Endothelial cell of umbilical vein (primary cell): ENCODE measurements at regions not wholly inside any gene's neighbourhood (a gene's known extent, or its start where the extent isn't known, plus 50 kb on each side); places are given as distances from the start of the nearest gene placed in this dataset.

Source experiments
- BruUV-seq: library from RNA; stranded (reverse); fragments of 400-500 nt; replicated peaks from 2 replicates; lab custom pipeline; 2021; lab: Mats Ljungman, UMichigan
- CTCF ChIA-PET: fragments of 300-600, 350-600 bp; sonication (Branson Sonifier 250); formaldehyde crosslinking; loops from one replicate; lab custom pipeline; 2021; ENCODE audit warnings: antibody characterized with exemption, inconsistent platforms; lab: Charles Lee
- POLR2A ChIA-PET: fragments of 300-600, 350-600 bp; sonication (Branson Sonifier 250); formaldehyde crosslinking; loops from one replicate; lab custom pipeline; 2021; ENCODE audit warnings: antibody characterized with exemption, inconsistent platforms; lab: Charles Lee
- DNase-seq: peaks from one replicate; pipeline ENCODE4 v3.0.0-alpha.2; 2011; ENCODE audit warnings: low read depth, low spot score
- FAIRE-seq: peaks from 2 replicates; lab custom pipeline; 2011; peaks lifted over from hg19 to GRCh38; lab: Jason Lieb, UNC
- H2AFZ ChIP-seq: 2 replicates; pipeline ENCODE4 v1.6.0; 2012; ENCODE audit warnings: low read depth, low read length, control low read depth, inconsistent platforms
- H3K27ac ChIP-seq: 2 replicates; pipeline ENCODE4 v1.5.1; 2011; ENCODE audit warnings: low read depth, mild to moderate bottlenecking, control low read depth, low read length, moderate library complexity; ENCODE audit not compliant: insufficient read depth
- H3K27me3 ChIP-seq, 2 experiments: 2 replicates each; pipeline versions ENCODE4 v1.6.0 to v1.6.1; 2011; ENCODE audit warnings: low read length in 2 of 2, mixed read lengths in 1 of 2; ENCODE audit not compliant: control insufficient read depth in 2 of 2, insufficient read depth in 2 of 2
- H3K36me3 ChIP-seq, 2 experiments: 2 replicates in 1 of 2; 3 replicates in 1 of 2; pipeline ENCODE4 v1.5.1; 2011; ENCODE audit warnings: low read length in 2 of 2, mild to moderate bottlenecking in 1 of 2, moderate library complexity in 1 of 2; ENCODE audit not compliant: control insufficient read depth in 2 of 2, insufficient read depth in 2 of 2; ENCODE audit errors: extremely low read depth in 1 of 2
- H3K4me1 ChIP-seq: 3 replicates; pipeline ENCODE4 v1.5.1; 2011; ENCODE audit warnings: mild to moderate bottlenecking, low read length; ENCODE audit not compliant: control insufficient read depth, insufficient read depth; ENCODE audit errors: extremely low read depth
- H3K4me2 ChIP-seq: 2 replicates; pipeline ENCODE4 v1.6.1; 2011; ENCODE audit warnings: low read length, control low read depth, mixed read lengths; ENCODE audit not compliant: insufficient read depth
- H3K4me3 ChIP-seq, 3 experiments: fragments of 200-600 bp in 1 of 3; sonication (generic), shearing (Covaris generic) in 1 of 3; replicated peaks in 1 of 3; 2 replicates each; pipeline ENCODE4 v1.5.1; 2011 to 2016; ENCODE audit warnings: control low read depth in 3 of 3, low read length in 3 of 3, mild to moderate bottlenecking in 2 of 3, inconsistent platforms in 1 of 3, low read depth in 1 of 3, moderate library complexity in 1 of 3; ENCODE audit not compliant: insufficient read depth in 1 of 3
- H3K79me2 ChIP-seq: 2 replicates; pipeline ENCODE4 v1.6.0; 2012; ENCODE audit warnings: low read length, inconsistent platforms; ENCODE audit not compliant: control insufficient read depth, insufficient read depth
- H3K9ac ChIP-seq: replicated peaks from 2 replicates; pipeline ENCODE3; 2011; ENCODE audit warnings: low read length, control low read depth; ENCODE audit not compliant: insufficient read depth; ENCODE audit errors: extremely low read depth
- H3K9me1 ChIP-seq: replicated peaks from 3 replicates; pipeline ENCODE4 v1.6.0; 2011; ENCODE audit warnings: mild to moderate bottlenecking, low read length; ENCODE audit not compliant: control insufficient read depth, insufficient read depth; ENCODE audit errors: extremely low read depth
- H3K9me3 ChIP-seq: replicated peaks from 2 replicates; pipeline ENCODE4 v1.5.1; 2012; ENCODE audit warnings: low read length, inconsistent platforms; ENCODE audit not compliant: control insufficient read depth, insufficient read depth
- H4K20me1 ChIP-seq: replicated peaks from 2 replicates; pipeline ENCODE3; 2011; ENCODE audit warnings: mild to moderate bottlenecking, low read length; ENCODE audit not compliant: control insufficient read depth, insufficient read depth; ENCODE audit errors: extremely low read depth
- EZH2 ChIP-seq: IDR thresholded peaks from 2 replicates; pipeline ENCODE4 v1.6.1; 2012; ENCODE audit warnings: borderline replicate concordance, low read depth, mild to moderate bottlenecking, moderate library complexity, low read length, inconsistent platforms; ENCODE audit not compliant: severe bottlenecking
- FOS ChIP-seq: IDR thresholded peaks from 2 replicates; pipeline ENCODE4 v1.6.1; 2011; ENCODE audit warnings: mild to moderate bottlenecking, low read length, moderate library complexity, borderline replicate concordance; ENCODE audit not compliant: insufficient read depth
- GATA2 ChIP-seq: IDR thresholded peaks from 2 replicates; pipeline ENCODE4 v1.7.0; 2011; ENCODE audit warnings: low read depth, mild to moderate bottlenecking, moderate library complexity, mixed read lengths, low read length; ENCODE audit not compliant: insufficient read length, insufficient read depth
- JUN ChIP-seq: IDR thresholded peaks from 2 replicates; pipeline ENCODE4 v1.6.1; 2011; ENCODE audit warnings: borderline replicate concordance, low read depth; ENCODE audit not compliant: insufficient read length, insufficient read depth
- MYC ChIP-seq: IDR thresholded peaks from one replicate; pipeline ENCODE4 v1.6.1; 2011; ENCODE audit warnings: mild to moderate bottlenecking, low read depth, low read length
- POLR2A ChIP-seq: IDR thresholded peaks from 2 replicates; pipeline ENCODE4 v1.6.1; 2012; ENCODE audit warnings: low read depth, mild to moderate bottlenecking, control low read depth, low read length
- POLR2AphosphoS5 ChIP-seq: IDR thresholded peaks from 2 replicates; pipeline ENCODE4 v1.6.1; 2012; ENCODE audit warnings: low read depth, mild to moderate bottlenecking, control low read depth, low read length, moderate library complexity; ENCODE audit not compliant: insufficient read depth
- dilution Hi-C: fragments of 300-500 bp; cut with MboI; formaldehyde crosslinking; loops from one replicate; pipeline ENCODE4 v1.15.0; 2019; ENCODE audit warnings: low sequenced_read_pairs; ENCODE audit not compliant: extremely low pct_ligation_motif_present
- intact Hi-C: fragments of 100-400 bp; cut with micrococcal nuclease; formaldehyde crosslinking; loops from one replicate; pipeline ENCODE4 v1.10.0; 2022
- TF ChIP-seq, protein P1 (sequence below): IDR thresholded peaks from 2 replicates; pipeline ENCODE4 v1.6.1; 2011; ENCODE audit not compliant: insufficient read depth, insufficient read length
- TF ChIP-seq, protein P2 (sequence below), 2 donors: IDR thresholded peaks; 1 replicate in 1 of 2; 2 replicates in 1 of 2; pipeline ENCODE4 v1.5.1; 2011; ENCODE audit warnings: low read length in 2 of 2, mild to moderate bottlenecking in 2 of 2, moderate library complexity in 2 of 2, control low read depth in 1 of 2, inconsistent platforms in 1 of 2, low read depth in 1 of 2; ENCODE audit not compliant: insufficient read depth in 1 of 2; ENCODE audit errors: extremely low read depth in 1 of 2

DNA sequence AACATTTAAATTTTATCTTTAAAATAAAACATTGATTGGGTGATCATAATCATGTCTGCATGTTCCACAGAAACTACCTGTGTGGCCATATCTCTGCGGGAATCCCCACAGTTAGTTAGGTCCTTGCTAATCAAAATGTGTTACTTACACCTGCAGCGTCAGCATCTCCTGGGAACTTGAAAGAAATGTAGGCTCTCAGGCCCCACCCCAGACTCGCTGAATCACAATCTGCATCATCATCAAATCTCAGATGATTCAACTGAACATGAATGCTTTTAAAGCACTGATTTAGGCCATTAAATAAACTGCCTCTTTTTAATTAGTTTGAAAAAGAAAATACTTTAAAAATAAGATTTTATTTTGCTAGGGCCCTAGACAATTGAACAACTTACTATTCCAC lies 577.8 kb downstream of the PYDC2 start:
- no peaks in the 10 kb centered on the region for H3K9me1 ChIP-seq
- no peak overlapping the region for H3K4me3 ChIP-seq
- H3K36me3 ChIP-seq, result no peaks in the 10 kb centered on the region
- ChIA-PET POLR2A (no interaction called here), CTCF (no interaction called here)
- no peaks in the 10 kb centered on the region for H3K9me3 ChIP-seq
- H3K79me2 ChIP-seq, result no peaks in the 10 kb centered on the region
- H3K4me2 ChIP-seq, result no peak overlapping the region
- dilution Hi-C loops, result no loop called here
- no peak overlapping the region for H3K9ac ChIP-seq
- H3K27ac ChIP-seq, result no peak overlapping the region
- H3K4me1 ChIP-seq, result no peaks in the 10 kb centered on the region
- BruUV-seq, result no TSS peak
- H2AFZ ChIP-seq, result no peak overlapping the region
- TF ChIP-seq POLR2A (no peak), EZH2 (no peak)
- TF ChIP-seq, protein P1, sequence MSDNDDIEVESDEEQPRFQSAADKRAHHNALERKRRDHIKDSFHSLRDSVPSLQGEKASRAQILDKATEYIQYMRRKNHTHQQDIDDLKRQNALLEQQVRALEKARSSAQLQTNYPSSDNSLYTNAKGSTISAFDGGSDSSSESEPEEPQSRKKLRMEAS, result no peak
- FAIRE-seq (no peak), DNase-seq (no peak)
- intact Hi-C loops, result no loop called here
- H4K20me1 ChIP-seq, result no peaks in the 10 kb centered on the region
- no peaks in the 10 kb centered on the region for H3K27me3 ChIP-seq

DNA sequence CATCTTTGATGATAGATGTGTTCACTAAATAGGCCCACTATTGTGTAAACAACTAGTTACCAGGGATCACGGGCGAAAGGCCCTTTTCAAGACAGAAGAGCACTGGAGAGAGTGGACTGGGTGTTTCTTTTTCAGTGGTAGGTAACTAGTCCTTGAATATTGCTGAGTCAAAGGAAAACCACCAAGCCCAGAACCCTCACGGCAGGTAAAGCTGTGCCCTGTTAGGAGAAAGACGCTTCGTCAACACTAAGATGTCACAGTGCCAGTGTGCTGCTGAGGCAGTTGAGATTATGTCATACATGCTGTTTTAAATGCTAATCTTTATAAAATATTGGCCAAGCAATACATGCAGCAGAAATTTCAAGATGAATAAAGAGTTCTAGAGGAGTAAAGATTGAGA lies 578.6 kb downstream of the PYDC2 start:
- TF ChIP-seq POLR2AphosphoS5, result no peak
- TF ChIP-seq MYC, result no peak
- no peak for TF ChIP-seq JUN
- TF ChIP-seq, protein P2, sequence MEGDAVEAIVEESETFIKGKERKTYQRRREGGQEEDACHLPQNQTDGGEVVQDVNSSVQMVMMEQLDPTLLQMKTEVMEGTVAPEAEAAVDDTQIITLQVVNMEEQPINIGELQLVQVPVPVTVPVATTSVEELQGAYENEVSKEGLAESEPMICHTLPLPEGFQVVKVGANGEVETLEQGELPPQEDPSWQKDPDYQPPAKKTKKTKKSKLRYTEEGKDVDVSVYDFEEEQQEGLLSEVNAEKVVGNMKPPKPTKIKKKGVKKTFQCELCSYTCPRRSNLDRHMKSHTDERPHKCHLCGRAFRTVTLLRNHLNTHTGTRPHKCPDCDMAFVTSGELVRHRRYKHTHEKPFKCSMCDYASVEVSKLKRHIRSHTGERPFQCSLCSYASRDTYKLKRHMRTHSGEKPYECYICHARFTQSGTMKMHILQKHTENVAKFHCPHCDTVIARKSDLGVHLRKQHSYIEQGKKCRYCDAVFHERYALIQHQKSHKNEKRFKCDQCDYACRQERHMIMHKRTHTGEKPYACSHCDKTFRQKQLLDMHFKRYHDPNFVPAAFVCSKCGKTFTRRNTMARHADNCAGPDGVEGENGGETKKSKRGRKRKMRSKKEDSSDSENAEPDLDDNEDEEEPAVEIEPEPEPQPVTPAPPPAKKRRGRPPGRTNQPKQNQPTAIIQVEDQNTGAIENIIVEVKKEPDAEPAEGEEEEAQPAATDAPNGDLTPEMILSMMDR (IDR thresholded peaks at IDR 0.05; ENCODE audit: extremely low read depth in 1 of 2, insufficient read depth in 1 of 2, low read depth in 1 of 2, low read length in 2 of 2), result no peak
- TF ChIP-seq, protein P1, result no peak
- TF ChIP-seq EZH2, result no peak
- no peak for TF ChIP-seq FOS
- TF ChIP-seq GATA2, result no peak
- no peak for TF ChIP-seq POLR2A
- no peak for DNase-seq
- no peaks in the 10 kb centered on the region for H4K20me1 ChIP-seq
- no peak overlapping the region for H3K27ac ChIP-seq
- dilution Hi-C loops (no loop called here), intact Hi-C loops (no loop called here)
- H3K4me1 ChIP-seq, result no peaks in the 10 kb centered on the region
- BruUV-seq, result no TSS peak
- H2AFZ ChIP-seq, result no peak overlapping the region
- no peaks in the 10 kb centered on the region for H3K36me3 ChIP-seq
- H3K9me3 ChIP-seq, result no peaks in the 10 kb centered on the region
- no peak for FAIRE-seq
- H3K27me3 ChIP-seq, result no peaks in the 10 kb centered on the region
- no peaks in the 10 kb centered on the region for H3K9me1 ChIP-seq
- H3K79me2 ChIP-seq, result no peaks in the 10 kb centered on the region
- H3K9ac ChIP-seq, result no peak overlapping the region
- ChIA-PET CTCF (no interaction called here), POLR2A (no interaction called here)
- H3K4me2 ChIP-seq, result no peak overlapping the region
- H3K4me3 ChIP-seq, result no peak overlapping the region
